SHP77 (cell line): ENCODE measurements at regions not wholly inside any gene's neighbourhood (a gene's known extent, or its start where the extent isn't known, plus 50 kb on each side); places are given as distances from the start of the nearest gene placed in this dataset.
A peak's percentile ranks its signal among the peaks of the same experiment; 100 is the strongest.

Experiments used
- DNase-seq, 2 experiments: peaks; one replicate each; lab custom pipeline; 2025; lab: John Stamatoyannopoulos, UW

- no peak for DNase-seq
Observed at GRCh38 chr11:32002311-32002710, 88.6 kb upstream of the RCN1 start.

- DNase-seq, result no peak
Observed at GRCh38 chr11:31997955-31998354, 92.9 kb upstream of the RCN1 start.

GRCh38 chr11:31996159-31996881 lies 94.6 kb upstream of the RCN1 start:
- no peak for DNase-seq

DNA sequence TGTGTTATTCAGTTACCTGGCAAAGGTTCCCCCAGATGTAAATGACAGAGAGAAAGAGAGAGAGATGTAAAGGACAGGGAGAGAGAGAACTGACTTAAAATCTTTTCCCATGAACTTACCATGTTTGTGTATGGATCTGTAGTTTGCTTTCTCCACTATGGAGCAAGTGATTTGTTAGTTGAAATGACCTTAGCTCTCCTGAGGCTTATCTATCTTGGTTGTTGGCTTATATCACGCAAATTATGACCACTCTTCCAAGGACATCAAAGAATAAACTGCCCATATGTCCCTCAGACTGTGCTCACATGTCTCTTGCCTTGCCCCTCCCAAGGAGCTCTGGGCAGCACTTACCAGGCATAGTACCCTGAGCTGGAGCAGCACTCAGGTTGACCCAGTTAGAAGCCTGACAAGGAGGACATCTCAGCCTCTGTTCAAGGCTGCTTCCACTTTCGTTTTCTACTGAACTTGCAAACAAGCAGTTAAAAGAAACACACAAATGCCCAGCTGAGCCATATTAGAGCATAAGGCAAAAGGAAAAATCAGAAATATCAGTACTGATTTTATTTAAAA lies 95.3 kb upstream of the RCN1 start:
- no peak for DNase-seq

GRCh38 chr11:31995032-31995431 lies 95.8 kb upstream of the RCN1 start:
- DNase-seq, result no peak

DNA sequence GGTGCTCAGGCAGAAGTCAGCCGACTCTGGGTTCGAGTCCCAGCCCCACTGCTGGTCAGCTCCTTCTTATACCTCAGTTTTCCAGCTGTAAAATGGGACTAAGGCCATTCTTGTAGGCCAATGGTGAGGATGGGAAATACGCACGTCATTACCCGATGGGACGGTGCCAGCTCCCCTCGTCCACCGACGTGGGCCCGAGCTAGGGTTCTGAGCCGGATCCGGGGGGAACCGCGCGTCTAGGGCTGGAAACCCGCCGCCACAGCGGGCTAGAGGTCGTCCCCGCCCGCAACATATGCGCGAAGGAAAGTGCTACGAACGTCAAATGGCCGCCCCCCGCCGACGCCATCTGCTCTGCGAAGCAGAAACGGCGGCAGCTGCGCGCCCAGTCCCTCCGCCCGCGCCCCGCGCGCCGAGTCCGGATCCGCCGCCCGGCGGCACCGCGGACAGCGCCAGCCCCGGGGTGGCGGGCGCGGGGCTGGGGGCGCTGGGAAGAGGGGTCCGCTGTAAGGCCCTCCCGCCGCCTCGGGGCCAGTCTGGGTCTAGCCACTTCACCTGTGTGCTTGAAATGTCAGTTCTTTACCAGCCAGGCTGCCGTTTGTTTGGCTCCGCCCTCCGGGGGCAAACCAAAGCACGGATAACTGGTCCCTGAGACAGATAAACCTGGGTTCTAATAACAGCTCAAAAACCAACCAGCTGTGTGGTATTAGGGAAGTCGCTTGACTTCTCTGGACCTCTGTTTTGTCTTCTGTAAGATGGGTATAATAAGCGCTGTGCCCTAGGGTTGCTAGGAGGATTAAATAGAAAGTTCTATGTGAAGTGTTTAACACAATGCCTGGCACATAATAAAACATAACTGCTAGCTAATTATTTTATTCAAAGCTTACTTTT lies 103.5 kb upstream of the RCN1 start:
- no peak for DNase-seq

DNA sequence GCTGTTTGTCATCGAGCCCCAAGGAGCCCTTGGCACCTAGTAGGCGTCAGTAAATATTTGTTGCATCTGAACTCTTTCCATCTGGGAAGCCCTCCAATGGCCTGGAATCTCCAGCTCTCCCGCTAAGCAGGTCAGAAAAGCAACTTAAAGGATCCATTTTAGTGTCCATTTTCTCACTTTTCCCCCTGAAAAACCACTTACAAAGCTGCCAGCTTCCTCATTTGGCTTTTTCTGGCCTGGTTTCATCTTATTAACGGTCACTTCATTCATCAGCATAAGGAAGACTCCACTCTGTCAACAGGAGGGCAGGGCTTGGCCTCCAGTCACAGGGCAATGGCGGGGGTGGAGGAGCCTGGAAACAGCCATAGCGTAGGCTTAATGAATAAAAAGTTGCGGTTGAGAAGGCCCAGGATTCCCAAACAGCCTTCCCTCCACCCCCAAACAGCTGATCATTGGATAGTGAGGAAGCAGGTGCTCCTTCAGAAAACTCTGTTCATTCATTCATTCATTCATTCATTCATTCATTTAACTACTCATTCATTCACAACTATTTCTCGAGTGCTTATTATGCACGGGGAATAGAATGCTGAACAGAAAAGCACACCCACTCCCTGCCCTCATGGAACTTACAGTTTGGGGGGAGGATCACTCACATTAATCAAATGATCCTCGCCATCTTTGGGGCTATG lies 104.5 kb upstream of the RCN1 start:
- DNase-seq, result no peak

DNA sequence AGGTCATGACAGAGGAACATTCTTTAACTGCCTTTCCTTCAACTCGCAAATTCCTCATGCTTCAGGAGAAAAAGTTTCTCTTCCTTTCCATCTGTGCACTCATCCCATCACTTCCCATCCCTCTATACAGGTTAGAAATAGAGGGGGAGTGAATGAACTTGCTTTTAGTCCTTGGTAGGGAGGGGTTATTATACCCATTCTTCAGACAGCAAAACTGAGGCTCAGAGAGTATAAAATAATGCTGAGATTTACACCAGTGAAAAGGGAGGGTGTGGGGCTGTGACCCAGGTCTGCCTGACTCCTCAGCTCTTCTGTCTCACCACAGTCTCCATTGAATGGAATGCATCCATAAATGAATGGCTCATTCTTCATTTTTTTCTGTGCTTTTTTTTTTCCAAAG lies 109.4 kb upstream of the RCN1 start:
- no peak for DNase-seq

DNA sequence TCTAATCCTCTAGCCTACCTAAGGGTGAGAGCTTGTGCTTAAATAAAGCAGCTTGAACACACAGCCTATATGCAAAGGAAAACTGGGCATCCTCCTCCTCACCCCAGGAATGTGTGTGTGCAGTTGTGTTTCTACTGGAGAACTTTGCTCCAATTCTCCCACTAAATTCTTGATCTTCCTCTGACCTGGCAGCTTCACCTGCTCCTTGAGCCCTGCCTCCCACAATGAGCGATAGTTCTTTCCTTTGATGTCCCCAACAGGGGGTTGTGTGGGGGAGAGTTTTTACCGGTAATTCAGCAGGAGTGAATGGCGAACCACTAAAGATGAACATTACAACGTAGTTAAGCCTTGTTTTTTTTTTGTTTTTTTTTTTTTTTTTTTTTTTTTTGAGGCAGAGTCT lies 113.5 kb upstream of the RCN1 start:
- no peak for DNase-seq

DNA sequence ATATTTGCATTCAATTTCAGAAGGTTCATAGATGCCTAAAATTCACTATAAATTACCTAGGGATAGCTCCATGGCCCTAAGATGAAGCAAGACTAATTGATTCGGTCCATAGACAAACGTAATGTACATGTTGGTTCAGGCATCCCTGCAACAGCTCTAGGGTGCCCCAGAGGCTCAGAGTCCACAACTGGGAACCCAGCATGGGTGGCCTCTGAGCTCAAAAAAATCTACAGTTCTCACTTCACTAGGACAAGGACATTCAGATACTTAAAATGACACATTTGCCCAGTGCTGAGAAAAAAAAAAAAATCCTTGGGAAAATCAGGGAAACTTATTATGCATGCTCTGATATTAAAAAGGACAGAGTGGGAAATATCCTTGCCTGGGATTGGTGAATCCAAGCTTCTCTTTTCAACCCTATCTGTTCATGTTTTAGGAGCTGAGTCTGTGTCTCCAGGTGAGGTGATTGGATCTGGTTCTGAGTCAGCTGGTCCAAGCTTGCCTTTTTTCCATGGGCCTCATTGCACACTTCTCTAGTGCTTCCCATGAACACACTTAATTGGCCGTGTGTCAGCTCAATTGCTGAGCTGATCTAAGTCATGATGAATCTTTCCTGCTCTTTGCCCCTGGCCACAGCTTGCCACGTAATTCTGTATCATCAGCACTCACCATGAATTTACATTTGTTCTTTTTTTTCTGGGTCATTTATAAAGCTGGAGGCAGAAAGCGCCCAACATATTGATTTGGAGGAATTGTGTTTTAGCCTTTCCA lies 116.3 kb upstream of the RCN1 start:
- DNase-seq, result no peak

DNA sequence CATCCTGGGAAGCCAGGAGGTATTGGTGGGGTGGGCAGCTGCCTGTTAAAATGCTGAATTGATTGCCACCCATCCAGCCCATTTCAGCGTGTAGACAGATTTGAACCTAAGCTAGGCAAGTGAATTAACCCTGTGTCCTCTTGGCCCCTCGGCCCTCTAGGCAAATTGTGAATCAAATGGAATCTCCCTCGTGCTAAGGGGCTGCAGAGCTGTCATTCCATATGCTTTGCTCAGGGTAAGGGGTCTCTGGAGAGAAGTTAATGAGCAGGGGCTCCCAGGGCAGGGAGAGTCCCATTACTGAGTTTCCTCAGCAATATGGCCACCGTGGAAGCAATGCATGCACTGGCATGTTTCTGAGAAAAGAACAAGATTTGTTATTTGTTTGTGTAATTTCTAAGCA lies 117.7 kb upstream of the RCN1 start:
- no peak for DNase-seq

- no peak for DNase-seq
Observed at GRCh38 chr11:31972623-31973022, 118.3 kb upstream of the RCN1 start.

- DNase-seq, result no peak
Observed at GRCh38 chr11:31969359-31969702, 121.5 kb upstream of the RCN1 start.

GRCh38 chr11:31968461-31969358 lies 122.2 kb upstream of the RCN1 start:
- DNase-seq, result no peak

DNA sequence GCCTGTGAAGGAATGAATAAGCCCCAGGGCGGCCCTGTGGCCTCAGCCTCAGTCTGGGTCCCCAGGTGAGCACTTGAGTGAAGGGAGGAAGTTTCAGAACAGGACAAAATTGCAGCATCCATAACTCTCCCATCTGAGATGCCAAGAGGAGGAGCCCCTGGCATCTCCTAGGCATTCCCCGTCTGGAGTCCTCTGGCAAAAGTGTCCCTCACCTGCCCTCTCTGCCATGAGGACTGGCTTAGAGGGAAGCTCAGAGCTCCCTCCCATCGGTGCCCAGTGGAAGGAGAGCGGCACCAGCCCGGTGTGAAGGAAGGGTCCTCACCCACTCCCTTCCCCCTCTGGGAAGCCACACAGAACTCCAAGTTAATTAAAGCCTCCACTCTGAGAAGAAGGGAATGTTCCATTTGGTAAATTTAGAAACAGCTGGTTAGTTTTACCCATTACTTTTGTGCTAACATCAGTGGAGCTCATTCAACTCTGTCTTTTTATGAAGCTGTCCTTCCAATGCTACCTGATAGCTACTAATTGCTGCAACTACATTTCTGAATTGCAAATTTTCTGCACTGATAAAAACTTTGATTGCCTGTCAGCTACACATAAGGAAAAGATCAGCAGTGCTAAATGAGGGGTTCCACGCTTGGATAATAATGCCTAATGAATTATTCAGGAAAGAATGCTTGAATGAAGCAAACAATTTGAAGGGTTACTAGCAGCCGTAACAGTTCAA lies 123.3 kb upstream of the RCN1 start:
- no peak for DNase-seq

DNA sequence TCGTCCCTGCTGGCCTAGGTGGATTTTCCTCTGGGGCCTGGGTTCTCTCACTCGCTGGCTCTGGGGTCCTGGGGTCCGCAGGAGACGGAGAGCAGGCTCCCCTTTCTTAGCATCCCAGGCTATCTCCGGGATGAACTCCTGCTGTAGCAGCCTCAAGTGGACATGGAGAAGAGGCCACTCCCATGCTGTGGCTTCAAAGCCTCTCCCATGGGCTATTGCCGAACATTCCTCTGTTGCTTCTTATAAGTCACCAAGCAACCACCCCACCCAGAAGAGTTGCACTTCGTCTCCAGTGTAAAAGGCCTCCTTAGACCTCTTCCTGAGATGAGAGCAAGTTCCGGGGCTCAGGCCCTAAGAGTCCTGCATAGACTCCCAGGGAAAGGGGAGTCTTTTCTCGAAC lies 124.0 kb upstream of the RCN1 start:
- no peak for DNase-seq

DNA sequence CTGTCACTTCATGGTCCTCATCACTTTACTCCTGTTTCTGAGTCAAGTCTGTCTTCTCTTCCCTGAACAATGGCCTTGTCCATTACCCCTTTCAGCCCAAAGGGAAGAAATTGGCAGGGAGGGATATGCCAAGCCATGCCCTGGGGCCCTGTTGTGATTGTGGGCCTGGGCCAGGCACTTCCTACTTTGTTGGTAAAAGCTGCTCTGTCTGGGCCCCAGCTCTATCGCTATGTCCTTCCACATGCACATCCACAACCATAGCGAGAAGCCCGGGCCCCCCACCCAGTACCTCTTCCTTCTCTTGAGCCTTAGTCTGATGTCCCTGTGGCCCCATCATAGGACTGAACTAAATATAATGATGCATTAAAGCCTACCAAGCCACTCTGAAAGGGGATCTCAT lies 126.7 kb upstream of the RCN1 start:
- DNase-seq, result no peak

DNA sequence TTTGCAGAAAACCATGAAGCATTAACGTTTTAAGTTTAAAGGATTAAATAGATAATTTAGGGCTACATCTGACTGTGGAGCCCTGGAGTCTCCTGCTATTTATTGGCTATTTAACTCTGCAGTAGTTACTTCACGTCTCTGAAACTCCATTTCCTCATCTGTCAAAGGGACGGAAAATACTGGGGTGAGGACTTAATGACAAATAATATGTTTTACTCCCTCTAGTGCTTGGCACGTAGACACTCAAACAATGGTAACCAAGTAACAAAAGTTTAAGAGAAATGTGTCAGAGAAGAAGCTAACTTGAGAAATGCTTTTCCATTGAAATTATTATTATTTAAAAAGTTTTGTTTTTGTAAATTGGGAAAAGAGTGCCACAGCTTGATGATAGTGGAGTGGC lies 130.7 kb upstream of the RCN1 start:
- DNase-seq, result no peak

DNA sequence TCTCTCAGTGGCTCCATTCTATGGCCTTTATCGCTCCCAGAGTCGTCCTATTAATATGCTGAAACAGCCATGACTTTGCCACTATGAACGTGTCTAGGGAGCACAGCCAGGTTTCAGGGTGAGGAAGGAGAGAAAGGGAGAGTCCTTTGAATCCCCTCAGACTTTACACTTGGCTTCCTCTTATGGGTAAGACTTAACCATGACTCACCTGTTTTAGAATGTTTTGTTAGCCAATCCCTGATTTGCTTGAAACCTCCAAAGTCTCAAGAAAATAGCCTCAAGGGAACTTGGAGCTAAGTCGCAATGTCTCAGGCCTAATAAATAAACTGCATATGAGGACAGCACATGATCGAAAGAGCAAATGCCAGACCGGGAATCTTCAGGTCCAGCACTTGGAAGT lies 131.2 kb upstream of the RCN1 start:
- no peak for DNase-seq

- DNase-seq, result peak; percentile 3 to 45
Observed at GRCh38 chr11:31958076-31958735, 132.7 kb upstream of the RCN1 start.
